ENCODE measurements at regions not wholly inside any gene's neighbourhood (a gene's known extent, or its start where the extent isn't known, plus 50 kb on each side); places are given as distances from the start of the nearest gene placed in this dataset.

GRCh38 chr2:22800412-22800811 is 584.6 kb upstream of the KLHL29 start:
- no peak for FAIRE-seq

DNA sequence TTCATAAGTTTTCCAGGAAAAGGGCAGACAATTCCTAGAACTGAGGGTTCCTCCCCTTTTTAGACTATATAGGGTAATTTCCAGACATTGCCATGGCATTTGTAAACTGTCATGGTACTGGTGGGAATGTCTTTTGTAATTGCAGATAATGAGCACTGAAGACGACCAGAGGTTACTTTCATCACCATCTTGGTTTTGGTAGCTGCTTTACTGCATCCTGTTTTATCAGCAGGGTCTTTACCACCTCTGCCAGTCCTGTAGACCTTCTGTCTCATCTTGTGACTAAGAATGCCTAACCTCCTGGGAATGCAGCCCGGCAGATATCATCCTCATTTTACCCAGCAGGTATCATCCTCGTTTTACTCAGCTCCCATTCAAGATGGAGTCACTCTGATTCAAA is 583.9 kb upstream of the KLHL29 start:
- no peak for FAIRE-seq

DNA sequence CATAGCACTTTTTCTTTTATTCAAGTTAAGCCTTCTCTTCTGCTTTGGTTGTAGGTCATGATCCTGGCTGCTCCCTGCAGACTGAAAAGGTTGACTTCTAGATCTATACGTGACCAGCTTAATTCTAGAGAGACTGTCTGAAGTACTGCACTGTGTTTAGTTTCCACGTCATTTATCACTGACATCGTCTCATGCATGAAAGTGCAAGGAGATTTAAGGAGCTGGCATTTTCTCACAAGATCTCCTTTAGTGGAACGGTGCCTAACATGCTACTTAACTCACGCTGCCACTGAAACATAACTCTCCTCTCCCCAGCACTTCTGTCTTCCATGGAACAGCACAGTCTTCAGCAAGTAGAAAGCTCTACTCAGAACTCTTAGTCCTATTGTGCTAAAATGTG is 583.0 kb upstream of the KLHL29 start:
- FAIRE-seq, result no peak

- FAIRE-seq, result no peak
These were observed 577.1 kb upstream of the KLHL29 start for GRCh38 chr2:22807872-22808271.

GRCh38 chr2:22810602-22811001 is 574.4 kb upstream of the KLHL29 start:
- FAIRE-seq, result no peak

DNA sequence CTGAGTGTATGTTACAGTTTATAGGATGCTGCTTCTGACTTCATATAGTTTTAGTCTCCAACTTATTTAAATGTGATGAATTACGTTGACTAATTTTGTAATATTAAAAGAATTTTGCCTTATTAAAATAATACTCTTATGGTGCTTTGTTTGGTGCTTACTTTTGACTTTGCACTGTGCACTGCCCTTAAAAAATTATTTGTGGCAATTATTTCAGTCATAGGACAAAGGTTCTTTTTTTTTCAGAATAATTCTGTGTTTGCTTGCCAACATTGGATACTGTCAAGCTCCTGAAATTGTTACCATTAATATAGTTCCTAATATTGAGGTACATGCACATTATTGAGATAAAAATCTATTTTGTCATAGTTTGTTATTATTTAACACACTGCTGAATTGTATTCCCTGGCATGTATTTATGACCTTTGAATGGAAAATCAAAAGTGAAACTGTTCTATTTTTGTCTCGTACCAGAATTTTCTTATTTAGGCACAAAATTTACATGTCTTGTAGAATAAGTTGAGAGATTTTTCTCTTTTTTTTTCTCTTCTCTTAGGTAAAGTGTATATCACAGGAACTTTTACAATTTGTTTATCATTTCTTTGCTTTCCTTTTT is 572.8 kb upstream of the KLHL29 start:
- no peak for FAIRE-seq

- no peak for FAIRE-seq
These were observed 567.8 kb upstream of the KLHL29 start for GRCh38 chr2:22817197-22817596.

DNA sequence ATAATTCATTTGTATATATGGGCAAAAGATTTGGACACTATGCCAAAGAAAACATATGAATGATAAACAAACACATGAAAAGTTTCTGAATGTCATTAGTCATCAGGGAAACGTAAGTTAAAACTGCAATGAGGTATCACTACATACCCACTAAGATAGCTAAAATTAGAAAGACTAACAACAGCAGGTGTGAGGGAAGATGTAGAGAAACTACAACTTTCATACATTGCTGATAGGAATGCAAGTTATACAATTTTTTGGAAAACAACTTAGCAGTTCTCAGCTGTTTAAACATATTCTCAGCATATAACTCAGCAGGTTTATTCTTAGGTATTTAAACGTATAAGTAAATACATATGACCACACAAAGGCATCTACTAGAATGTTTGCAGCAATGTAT is 563.5 kb upstream of the KLHL29 start:
- no peak for FAIRE-seq

- no peak for FAIRE-seq
These were observed 562.1 kb upstream of the KLHL29 start for GRCh38 chr2:22822835-22823234.

- no peak for FAIRE-seq
These were observed 560.4 kb upstream of the KLHL29 start for GRCh38 chr2:22824618-22825017.

DNA sequence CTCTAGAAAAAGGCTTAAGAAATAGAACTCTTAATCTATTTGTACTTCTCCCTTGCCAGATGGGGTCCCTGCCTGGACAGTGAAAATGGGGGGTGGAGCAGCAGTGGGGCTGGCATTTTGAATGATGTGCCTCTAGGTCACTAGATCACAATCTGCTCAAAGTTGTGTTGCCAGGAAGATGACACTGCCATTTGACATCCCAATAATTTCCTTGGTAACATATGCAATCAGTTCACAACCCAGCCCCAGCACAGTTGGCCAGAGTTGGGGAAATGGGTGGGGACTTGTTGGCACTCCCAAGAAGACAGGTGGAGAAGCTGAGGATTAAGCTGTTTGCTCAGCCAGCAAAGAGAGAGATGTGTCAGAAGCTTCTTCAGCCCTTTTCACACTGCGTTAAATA is 558.3 kb upstream of the KLHL29 start:
- FAIRE-seq, result no peak

GRCh38 chr2:22829791-22830190 is 555.2 kb upstream of the KLHL29 start:
- no peak for FAIRE-seq

GRCh38 chr2:22832196-22832595 is 552.8 kb upstream of the KLHL29 start:
- no peak for FAIRE-seq

- no peak for FAIRE-seq
These were observed 546.5 kb upstream of the KLHL29 start for GRCh38 chr2:22838461-22838860.

GRCh38 chr2:22842205-22842869 is 542.6 kb upstream of the KLHL29 start:
- no peak for FAIRE-seq

- no peak for FAIRE-seq
These were observed 541.0 kb upstream of the KLHL29 start for GRCh38 chr2:22843919-22844537.

- no peak for FAIRE-seq
These were observed 534.7 kb upstream of the KLHL29 start for GRCh38 chr2:22850310-22850709.

GRCh38 chr2:22854588-22854987 is 530.4 kb upstream of the KLHL29 start:
- FAIRE-seq, result no peak

- FAIRE-seq, result no peak
These were observed 529.9 kb upstream of the KLHL29 start for GRCh38 chr2:22855081-22855480.

DNA sequence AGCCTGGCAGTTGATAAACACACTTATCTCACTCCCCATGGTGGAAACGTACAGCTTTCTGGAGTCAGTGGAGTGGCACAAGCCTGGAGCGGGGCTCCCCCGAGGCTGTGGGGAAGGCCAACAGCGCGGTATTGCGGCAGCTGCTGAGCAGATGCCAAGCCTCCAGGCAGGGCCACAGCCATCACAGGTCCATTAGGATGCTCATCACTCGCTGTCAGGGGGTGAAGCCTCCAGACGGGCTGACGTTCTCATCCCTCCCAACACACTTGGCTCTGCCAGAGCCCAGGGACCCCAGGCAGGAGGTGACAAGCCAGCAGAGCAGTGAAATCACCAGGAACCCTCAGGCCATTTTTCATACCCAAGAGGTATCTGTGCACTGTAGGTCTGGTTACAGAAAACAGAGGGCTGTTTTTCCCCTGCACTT is 529.2 kb upstream of the KLHL29 start:
- no peak for FAIRE-seq

GRCh38 chr2:22867973-22868372 is 517.0 kb upstream of the KLHL29 start:
- FAIRE-seq, result no peak

DNA sequence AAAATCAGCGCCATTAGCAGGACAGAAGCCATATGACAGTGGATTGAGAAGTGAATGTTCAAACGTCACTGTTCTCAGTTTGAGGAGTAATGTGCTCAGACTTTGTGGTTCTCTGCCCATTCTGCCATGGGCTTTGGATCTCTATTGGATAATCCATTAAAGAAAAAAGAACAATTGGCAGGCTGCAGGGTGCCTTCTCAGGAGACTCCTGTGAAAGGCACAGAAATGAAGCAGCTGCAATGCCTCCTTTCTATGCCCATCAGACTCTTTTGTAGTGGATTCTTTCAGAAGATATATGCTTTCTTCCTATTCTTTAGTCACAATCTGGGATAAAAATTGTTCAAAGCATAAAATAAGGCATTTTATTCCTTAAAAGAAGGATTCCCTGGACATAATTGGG is 506.9 kb upstream of the KLHL29 start:
- no peak for FAIRE-seq

- no peak for FAIRE-seq
These were observed 505.7 kb upstream of the KLHL29 start for GRCh38 chr2:22879009-22879863.
